ENCODE measurements at regions not wholly inside any gene's neighbourhood (a gene's known extent, or its start where the extent isn't known, plus 50 kb on each side); places are given as distances from the start of the nearest gene placed in this dataset.
"Not testable (repeated sequence)": the region's sequence is repeated elsewhere in the genome, so short reads cannot be mapped to it uniquely, and the experiment has no call there.

DNA sequence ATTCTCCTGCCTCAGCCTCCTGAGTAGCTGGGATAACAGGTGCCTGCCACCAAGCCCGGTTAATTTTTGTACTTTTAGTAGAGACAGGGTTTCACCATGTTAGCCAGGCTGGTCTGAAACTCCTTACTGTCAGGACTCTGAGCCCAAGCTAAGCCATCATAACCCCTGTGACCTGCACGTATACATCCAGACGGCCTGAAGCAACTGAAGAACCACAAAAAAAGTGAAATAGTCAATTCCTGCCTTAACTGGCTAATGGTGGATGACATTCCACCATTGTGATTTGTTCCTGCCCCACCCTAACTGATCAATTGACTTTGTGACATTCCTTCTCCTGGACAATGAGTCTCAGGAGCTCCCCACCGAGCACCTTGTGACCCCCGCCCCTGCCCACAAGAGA lies 69.9 kb upstream of the ADGRL1 start:
- TF ChIP-seq, protein P1, sequence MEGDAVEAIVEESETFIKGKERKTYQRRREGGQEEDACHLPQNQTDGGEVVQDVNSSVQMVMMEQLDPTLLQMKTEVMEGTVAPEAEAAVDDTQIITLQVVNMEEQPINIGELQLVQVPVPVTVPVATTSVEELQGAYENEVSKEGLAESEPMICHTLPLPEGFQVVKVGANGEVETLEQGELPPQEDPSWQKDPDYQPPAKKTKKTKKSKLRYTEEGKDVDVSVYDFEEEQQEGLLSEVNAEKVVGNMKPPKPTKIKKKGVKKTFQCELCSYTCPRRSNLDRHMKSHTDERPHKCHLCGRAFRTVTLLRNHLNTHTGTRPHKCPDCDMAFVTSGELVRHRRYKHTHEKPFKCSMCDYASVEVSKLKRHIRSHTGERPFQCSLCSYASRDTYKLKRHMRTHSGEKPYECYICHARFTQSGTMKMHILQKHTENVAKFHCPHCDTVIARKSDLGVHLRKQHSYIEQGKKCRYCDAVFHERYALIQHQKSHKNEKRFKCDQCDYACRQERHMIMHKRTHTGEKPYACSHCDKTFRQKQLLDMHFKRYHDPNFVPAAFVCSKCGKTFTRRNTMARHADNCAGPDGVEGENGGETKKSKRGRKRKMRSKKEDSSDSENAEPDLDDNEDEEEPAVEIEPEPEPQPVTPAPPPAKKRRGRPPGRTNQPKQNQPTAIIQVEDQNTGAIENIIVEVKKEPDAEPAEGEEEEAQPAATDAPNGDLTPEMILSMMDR (conservative IDR thresholded peaks at IDR 0.05; ENCODE audit: low read length) = not testable (repeated sequence)
- not testable (repeated sequence) for TF ChIP-seq EZH2phosphoT487 (IDR thresholded peaks at IDR 0.05; ENCODE audit: borderline replicate concordance)
